ENCODE measurements at regions not wholly inside any gene's neighbourhood (a gene's known extent, or its start where the extent isn't known, plus 50 kb on each side); places are given as distances from the start of the nearest gene placed in this dataset.

DNA sequence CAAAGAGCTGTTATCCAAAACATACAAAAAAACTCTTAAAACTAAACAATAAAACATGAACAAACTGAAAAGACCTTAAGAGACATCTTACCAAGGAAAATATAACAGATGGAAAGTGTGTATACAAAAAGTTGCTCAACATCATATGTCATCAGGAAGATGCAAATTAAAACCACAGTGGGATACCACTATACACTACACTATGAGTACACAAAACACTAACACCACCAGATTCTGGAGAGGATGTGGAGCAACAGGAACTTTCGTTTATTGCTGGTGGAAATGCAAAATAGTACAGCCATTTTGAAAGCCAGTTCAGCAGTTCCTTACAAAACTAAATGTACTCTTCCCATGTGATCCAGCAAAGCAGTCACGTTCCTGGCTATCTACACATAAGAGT, 221.4 kb downstream of the CMPK2 start:
- TF ChIP-seq CTCF (IDR thresholded peaks at IDR 0.05; ENCODE audit: insufficient read depth, low read depth, low read length, missing control alignments) = no peak
- no peak overlapping the region for H3K4me3 ChIP-seq (ENCODE audit: low read length)
- no peak for DNase-seq (ENCODE audit: low read depth)

GRCh38 chr2:6645004-6645403, 220.7 kb downstream of the CMPK2 start:
- no peak for DNase-seq (ENCODE audit: low read depth)
- TF ChIP-seq CTCF (IDR thresholded peaks at IDR 0.05; ENCODE audit: insufficient read depth, low read depth, low read length, missing control alignments) = no peak
- H3K4me3 ChIP-seq (ENCODE audit: low read length) = no peak overlapping the region

GRCh38 chr2:6645672-6646071, 220.0 kb downstream of the CMPK2 start:
- no peak for DNase-seq (ENCODE audit: low read depth)
- TF ChIP-seq CTCF (IDR thresholded peaks at IDR 0.05; ENCODE audit: insufficient read depth, low read depth, low read length, missing control alignments) = no peak
- no peak overlapping the region for H3K4me3 ChIP-seq (ENCODE audit: low read length)

DNA sequence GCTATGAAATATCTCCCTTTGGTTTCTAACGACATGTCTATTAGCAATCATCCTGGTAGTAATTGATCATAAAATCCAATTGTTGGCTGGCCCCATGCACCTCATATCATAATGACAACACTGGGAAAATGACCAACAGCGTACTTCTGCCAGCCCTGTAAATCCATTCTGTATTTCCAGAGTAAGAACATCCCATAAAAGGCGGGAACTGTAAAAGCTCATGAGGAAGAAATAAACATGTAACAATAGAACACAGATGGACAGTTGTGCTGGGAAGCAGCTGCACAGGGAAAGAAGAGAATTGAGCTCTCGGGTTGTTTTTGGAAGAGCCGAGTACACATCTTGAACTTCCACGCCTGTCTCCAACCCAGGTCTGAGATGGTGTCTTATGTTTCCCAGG, 218.7 kb downstream of the CMPK2 start:
- no peak for DNase-seq (ENCODE audit: low read depth)
- H3K4me3 ChIP-seq (ENCODE audit: low read length) = no peak overlapping the region
- no peak for TF ChIP-seq CTCF (IDR thresholded peaks at IDR 0.05; ENCODE audit: insufficient read depth, low read depth, low read length, missing control alignments)

- DNase-seq (ENCODE audit: low read depth) = no peak
- H3K4me3 ChIP-seq (ENCODE audit: low read length) = no peak overlapping the region
- no peak for TF ChIP-seq CTCF (IDR thresholded peaks at IDR 0.05; ENCODE audit: insufficient read depth, low read depth, low read length, missing control alignments)
These were observed 217.0 kb downstream of the CMPK2 start for GRCh38 chr2:6648596-6649247.

GRCh38 chr2:6650311-6650710, 215.4 kb downstream of the CMPK2 start:
- TF ChIP-seq CTCF (IDR thresholded peaks at IDR 0.05; ENCODE audit: insufficient read depth, low read depth, low read length, missing control alignments) = no peak

GRCh38 chr2:6652251-6652650, 213.5 kb downstream of the CMPK2 start:
- H3K4me3 ChIP-seq (ENCODE audit: low read length) = no peak overlapping the region
- no peak for TF ChIP-seq CTCF (IDR thresholded peaks at IDR 0.05; ENCODE audit: insufficient read depth, low read depth, low read length, missing control alignments)
- peak; percentile 8 for DNase-seq (ENCODE audit: low read depth)

More at GRCh38 chr2:6650311-6650710, 215.4 kb downstream of the CMPK2 start:
- DNase-seq (ENCODE audit: low read depth) = no peak
- no peak overlapping the region for H3K4me3 ChIP-seq (ENCODE audit: low read length)
